Hindlimb muscle (tissue), 1 donor: ENCODE measurements at regions not wholly inside any gene's neighbourhood (a gene's known extent, or its start where the extent isn't known, plus 50 kb on each side); places are given as distances from the start of the nearest gene placed in this dataset.

ENCODE experiments used
- DNase-seq: peaks from one replicate; pipeline ENCODE4 v3.0.0-alpha.2; 2013

- no peak for DNase-seq
Observed at GRCh38 chr3:43953814-43954692, 263.3 kb downstream of the ABHD5 start.

DNA sequence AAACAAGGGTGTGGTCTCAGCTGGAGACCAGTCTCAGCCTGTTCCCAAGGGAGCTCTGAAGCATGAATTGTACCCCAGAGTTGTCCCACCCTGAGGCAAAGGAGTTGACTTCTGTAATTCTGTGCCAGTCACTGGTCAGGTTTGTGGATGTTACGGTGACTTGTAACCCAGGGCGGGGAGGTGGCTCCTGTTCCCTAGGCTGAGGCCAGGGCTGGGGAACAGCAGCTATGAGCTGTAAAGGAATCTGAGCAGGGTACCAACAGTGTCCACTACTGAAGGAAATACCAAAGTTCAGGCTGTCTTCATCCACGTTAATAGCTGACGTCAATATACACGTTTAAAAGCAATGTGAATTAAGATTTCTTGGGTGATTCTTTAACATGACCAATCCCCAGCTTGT lies 266.2 kb downstream of the ABHD5 start:
- DNase-seq, result no peak

- no peak for DNase-seq
Observed at GRCh38 chr3:43957553-43957952, 266.8 kb downstream of the ABHD5 start.

DNA sequence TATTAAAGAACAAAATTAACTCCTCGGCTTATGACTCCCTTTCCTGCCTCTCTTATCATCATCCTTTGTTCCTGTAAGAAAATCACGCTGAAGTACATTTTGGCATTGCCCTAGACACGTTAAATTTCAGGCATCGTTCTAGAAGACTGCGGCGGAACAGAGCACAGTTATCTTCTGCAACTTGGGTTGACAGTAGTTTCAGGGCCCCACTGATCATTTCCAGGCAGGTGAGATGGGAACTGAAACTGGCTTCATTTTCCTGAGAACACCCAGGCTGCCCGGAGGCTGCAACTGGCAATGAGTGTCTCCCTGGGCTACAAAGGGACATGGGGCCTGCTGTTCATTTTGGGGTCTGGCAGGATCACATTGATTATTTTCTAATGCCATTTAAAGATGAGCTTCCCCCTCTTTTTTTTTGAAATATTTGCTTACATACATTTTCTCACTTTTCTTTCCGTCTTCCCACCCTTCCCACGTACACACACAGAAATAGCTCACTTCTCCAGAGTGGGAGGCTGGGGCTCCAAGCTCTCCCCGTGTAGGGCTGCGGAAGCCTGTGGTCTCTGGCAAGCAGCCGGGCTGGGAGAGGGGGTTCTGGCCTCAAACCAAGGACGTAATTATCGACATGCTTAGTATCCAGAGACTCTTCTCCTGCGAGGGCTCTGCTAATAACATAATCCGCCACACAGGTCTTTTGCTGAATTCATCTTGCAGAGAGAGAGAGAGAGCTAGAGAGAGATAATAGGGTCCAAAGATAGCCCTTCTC lies 267.4 kb downstream of the ABHD5 start:
- no peak for DNase-seq

GRCh38 chr3:43958973-43959372 lies 268.2 kb downstream of the ABHD5 start:
- DNase-seq, result no peak

DNA sequence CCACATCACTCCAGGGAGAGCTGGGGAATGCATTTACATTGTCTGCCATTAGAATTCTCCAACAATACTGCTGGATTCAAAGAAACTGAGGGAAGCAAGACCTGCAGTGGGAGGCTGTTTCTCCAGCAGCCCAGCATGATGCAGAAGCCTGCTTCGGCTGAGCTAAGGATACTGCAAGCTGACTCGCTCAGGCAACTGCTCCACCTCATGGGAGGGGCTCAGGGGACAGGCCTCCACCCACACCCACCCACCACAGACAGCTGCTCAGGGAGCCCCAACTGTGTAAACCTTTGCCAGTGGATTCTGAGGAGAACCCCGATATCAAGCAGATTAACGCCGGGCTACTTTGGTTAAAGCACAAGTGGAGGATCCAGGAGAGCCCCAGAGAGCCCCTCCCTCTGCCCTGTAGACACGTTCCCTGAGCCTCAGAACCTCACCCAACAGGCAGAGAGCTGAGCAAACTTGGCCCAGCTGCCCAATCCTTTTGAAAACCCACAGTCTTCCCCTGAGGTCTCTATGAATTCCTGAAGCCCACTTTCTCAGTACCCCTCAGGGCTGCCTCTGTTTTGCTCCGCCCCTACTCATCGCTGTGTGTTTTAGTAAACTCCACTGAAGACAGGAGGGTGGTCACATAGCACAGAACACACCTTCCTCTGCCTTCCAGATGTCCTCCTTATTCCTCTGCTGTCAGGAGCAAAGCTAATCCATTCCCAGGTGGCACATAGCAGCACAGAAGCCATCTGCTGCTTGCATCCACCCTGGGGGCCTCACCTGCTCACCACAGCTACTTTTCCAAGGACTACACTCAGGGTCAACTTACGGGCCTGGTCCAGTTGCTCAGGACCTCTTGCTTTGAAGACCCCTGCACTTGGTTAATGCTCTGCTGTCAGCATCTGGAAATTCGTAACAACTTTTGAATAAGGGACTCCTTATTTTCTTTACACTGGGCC lies 269.0 kb downstream of the ABHD5 start:
- DNase-seq, result no peak

DNA sequence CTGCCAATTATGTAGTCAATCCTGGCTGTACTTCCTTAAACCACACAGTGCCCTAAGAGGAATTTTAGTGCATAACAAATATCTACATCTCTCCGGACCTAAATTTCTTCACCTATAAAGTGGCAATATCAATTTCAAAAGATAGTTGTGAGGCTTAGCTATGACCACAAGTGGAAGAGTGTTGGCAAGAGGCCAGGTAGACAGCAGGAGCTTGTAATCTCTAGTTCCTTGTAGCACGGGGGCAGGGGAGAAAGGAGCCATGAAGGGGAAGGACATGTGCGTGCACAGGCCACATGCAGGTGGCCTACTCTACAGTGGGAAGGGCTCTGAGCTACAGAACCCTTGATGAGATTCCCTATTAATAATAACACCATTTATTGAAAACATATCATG lies 269.7 kb downstream of the ABHD5 start:
- no peak for DNase-seq

- no peak for DNase-seq
Observed at GRCh38 chr3:43962043-43962442, 271.3 kb downstream of the ABHD5 start.

GRCh38 chr3:43963208-43963607 lies 272.5 kb downstream of the ABHD5 start:
- no peak for DNase-seq

- no peak for DNase-seq
Observed at GRCh38 chr3:43964640-43965039, 273.9 kb downstream of the ABHD5 start.

DNA sequence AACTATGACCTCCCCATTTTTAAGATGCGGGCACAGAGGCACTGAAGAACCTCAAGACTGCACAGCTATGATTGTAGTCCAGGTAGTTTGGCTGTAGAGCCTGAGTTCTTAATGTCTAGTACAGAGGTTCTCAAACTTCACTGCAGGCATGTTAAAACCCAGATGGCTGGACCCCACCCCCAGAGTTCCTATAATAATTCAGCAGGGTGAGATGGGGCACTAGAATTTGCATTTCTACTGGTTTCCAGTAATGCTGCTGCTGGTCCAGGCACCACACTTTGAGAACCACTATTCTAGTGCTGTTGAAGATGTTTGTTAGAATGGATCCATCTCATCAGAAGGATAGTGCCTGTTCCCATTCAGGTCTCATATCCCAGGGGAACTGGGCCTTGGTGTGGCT lies 274.9 kb downstream of the ABHD5 start:
- DNase-seq, result no peak

DNA sequence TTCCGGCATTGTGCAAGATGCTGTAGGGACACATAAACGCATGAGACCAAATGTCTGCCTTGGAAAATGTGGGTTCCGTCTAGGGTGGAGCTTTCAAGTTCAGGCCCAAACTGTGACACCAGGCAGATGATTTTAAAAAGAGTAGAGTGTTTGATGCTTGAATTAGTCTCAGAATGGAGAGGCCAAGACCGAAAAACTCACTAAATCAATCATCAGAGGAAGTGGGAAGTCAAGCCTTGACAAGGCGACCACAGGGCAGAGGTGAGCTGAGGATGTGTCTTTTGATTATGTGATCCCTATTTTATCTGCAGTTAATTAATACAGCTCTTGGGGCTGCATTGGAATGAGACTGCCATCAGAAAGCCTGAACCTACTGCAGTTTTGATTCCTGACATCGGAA lies 275.4 kb downstream of the ABHD5 start:
- DNase-seq, result no peak

DNA sequence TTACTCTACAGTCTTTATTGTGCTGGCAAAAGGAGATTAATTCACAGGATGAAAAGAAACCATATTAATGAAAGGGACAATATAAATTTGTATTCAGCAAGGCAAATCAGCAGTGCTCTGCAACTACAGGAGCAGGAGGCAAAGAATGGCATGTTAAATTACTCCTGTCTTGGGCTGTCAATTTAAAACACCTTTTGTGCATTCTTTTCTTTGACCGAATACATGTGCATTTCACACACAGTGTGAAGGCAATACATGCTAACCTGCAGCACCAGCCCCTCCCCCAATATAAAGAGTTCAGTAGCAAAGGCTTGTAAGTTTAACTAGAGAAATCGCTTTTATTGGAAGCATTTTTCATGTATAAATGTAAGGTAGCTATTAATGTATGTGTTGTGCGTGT lies 275.2 kb upstream of the TOPAZ1 start:
- no peak for DNase-seq

DNA sequence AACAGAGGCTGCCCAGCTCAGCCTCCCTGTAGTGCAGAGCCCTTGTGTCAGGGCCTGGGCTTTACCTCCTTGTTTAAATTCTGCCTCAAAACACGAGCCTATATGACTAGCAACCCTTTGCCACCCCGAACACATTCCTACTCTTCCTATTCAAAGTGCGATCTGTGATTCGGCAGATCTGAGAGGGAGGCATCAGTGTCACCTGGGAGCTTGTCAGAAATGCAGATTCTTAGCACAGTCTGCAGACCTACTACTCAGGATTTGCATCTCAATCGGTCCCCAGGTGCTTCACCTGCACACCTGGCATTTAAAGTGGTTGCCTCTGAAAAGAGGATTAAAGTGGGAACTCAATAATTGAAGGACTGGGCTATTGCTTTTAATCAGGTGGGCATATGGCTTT lies 273.2 kb upstream of the TOPAZ1 start:
- DNase-seq, result no peak

GRCh38 chr3:43969944-43970343 lies 271.7 kb upstream of the TOPAZ1 start:
- no peak for DNase-seq

- DNase-seq, result no peak
Observed at GRCh38 chr3:43970351-43970750, 271.3 kb upstream of the TOPAZ1 start.

DNA sequence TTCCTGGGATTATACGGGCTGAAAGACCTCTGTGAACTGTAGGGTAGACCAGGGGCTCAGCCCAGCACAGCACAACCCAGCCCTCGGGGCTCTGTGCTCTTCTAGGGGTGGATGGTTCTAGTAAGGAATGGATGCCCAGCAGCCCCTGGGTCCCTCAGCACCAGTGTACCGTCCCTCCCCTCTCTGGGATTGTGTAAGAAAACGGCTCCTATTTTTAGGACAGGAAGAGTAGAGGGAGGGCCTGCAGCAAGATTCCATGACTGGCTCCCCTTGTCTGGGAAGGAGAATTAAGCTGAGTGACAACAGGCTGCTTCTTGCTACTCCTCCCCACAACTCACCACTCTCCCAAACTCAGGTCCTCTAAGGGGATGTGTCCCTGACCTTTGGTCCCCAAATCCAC lies 270.8 kb upstream of the TOPAZ1 start:
- no peak for DNase-seq

GRCh38 chr3:43971486-43971885 lies 270.2 kb upstream of the TOPAZ1 start:
- no peak for DNase-seq

DNA sequence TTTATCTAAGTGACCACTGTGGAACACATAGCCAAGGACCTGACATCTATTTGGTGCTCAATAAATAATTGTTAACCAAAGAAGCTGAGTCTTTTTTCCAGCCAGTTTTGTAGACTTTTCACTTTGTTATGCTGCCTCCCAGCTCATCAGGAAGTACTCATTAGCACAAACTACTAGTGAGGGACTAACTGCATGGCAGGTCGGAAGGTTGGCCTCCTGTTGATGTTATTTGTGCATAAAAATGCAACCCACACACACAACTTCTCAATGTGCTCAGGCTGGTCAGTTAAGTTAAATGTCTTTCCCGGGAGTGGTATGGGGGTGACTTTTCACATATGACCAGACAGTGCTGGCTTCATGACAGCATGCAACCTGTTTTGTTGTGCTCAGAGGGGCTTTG lies 263.0 kb upstream of the TOPAZ1 start:
- no peak for DNase-seq

GRCh38 chr3:43979645-43980044 lies 262.0 kb upstream of the TOPAZ1 start:
- DNase-seq, result no peak

DNA sequence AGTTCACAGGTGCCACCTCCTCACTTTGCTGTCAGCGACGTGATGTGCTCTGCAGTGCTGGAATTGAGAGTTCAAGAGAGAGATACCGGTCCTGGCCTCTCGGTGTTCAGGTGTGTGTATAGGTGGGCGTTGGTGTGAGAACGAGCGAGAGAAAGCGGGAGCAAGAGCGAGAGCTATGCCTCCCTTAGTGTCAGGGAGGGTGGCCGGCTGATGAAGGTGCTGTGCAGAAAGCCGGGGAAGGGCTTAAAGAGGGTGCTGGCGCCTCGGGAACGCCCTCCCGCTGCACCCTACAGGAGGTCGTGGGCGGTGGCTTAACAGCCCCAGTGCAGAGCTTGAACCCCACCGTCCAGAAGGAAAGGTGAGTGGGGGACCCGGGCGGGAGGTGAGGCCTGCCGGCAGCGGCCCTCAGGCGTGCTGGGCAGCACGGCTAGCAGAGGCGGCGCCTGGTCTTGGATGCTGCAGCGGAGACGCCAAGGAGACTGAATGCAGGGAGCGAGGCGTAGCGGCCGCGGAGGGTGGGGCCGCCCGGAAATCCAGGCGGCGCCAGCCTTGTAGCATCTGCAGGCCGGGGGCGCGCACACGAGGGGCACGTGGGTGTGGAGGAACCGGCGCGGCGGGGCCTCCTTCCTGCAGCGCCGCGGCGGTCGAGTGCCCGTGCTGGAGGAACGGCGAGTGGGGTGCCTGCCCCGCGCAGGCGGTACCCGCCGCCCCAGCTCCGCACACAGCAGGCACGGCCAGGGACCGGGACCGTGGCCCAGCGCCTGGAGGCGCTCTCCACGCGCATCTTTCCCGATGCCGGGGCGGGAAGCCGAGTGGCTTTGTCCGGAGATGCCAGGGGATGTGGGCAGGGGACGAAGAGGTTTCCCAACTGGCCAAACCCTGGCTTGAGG lies 246.8 kb upstream of the TOPAZ1 start:
- DNase-seq, result no peak
